22Rv1 (cell line): ENCODE measurements at regions not wholly inside any gene's neighbourhood (a gene's known extent, or its start where the extent isn't known, plus 50 kb on each side); places are given as distances from the start of the nearest gene placed in this dataset.

ENCODE experiments used
- H3K27ac ChIP-seq: fragments of 450-650 bp; 2 replicates; pipeline ENCODE4 v1.5.1; 2017
- ZFX ChIP-seq: fragments of 450-650 bp; IDR thresholded peaks from 2 replicates; pipeline ENCODE4 v1.6.1; 2017; ENCODE audit warnings: antibody characterized with exemption, borderline replicate concordance
- TF ChIP-seq, protein P1 (sequence below): fragments of 450-650 bp; IDR thresholded peaks from 2 replicates; pipeline ENCODE4 v1.5.1; 2017; ENCODE audit warnings: mild to moderate bottlenecking

DNA sequence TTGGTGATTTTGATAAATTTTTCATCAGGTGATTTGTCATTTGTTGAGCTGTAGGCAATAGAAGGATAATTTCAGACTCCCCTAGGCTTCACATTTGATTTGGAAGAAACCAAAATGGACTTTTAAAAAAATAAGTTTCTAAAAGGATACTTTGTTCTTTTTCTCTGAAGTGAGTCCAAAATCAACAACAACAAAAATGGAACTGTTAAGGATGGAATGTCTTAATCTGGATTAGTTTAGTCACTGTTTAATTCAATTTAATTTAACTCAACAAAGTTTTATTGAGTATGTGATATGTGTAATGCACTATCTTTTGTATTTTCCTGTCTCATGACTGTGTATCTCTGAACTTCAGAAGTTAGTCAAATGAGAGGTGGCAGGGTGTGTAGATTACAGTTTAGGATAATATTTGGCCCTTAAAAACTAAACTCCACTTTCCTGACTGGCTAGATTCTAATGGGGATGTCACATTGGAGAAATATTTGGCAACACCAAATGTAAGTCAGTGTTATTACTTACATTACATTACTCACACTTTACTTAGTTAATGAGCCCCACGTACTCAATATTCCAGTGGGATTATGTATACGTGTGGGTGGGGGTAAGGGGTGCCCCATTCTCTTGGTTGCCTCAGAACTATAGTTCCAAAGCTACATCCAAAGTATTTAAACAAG is 209.7 kb downstream of the BCAT1 start:
- no peak overlapping the region for H3K27ac ChIP-seq
- TF ChIP-seq ZFX: no peak
- TF ChIP-seq, protein P1, sequence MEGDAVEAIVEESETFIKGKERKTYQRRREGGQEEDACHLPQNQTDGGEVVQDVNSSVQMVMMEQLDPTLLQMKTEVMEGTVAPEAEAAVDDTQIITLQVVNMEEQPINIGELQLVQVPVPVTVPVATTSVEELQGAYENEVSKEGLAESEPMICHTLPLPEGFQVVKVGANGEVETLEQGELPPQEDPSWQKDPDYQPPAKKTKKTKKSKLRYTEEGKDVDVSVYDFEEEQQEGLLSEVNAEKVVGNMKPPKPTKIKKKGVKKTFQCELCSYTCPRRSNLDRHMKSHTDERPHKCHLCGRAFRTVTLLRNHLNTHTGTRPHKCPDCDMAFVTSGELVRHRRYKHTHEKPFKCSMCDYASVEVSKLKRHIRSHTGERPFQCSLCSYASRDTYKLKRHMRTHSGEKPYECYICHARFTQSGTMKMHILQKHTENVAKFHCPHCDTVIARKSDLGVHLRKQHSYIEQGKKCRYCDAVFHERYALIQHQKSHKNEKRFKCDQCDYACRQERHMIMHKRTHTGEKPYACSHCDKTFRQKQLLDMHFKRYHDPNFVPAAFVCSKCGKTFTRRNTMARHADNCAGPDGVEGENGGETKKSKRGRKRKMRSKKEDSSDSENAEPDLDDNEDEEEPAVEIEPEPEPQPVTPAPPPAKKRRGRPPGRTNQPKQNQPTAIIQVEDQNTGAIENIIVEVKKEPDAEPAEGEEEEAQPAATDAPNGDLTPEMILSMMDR: no peak

DNA sequence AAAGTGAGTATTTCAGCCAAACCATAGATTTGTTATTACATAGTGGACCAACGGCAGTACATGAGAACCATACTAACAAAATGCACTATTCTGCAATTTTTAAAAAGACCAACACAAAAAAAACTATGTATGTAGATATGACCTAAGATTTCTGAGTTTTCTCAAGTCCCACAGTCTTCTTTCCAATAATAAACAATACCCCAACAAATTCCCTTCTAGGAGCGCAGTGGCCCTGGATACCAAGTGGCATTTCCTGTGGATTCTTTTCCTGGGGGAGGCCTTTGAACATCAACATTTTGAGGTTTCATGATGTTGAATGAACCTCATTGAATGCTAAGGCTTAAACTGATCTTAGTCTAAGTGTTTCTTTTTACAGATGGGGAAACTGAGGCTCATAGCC is 210.5 kb downstream of the BCAT1 start:
- TF ChIP-seq, protein P1: no peak
- TF ChIP-seq ZFX: no peak
- no peak overlapping the region for H3K27ac ChIP-seq

DNA sequence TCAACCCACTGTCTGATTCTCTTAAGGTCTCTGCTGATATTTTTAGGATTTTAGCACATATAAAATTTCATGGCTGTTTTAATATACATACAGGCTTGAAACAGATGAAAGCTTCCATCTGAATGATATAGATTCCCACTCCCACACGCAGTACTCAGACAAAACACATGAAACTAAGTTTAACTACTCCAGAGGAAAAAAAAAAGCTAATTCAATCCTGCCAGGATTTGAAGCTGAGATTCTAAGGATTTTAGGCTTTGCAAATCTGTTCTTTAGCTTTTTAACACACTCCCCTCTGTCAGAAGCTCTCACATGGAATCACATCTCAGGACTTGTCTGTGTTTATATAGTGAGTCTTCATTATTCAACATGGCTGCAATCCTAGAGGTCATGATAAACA is 217.3 kb downstream of the BCAT1 start:
- no peak overlapping the region for H3K27ac ChIP-seq
- no peak for TF ChIP-seq ZFX
- TF ChIP-seq, protein P1: no peak

DNA sequence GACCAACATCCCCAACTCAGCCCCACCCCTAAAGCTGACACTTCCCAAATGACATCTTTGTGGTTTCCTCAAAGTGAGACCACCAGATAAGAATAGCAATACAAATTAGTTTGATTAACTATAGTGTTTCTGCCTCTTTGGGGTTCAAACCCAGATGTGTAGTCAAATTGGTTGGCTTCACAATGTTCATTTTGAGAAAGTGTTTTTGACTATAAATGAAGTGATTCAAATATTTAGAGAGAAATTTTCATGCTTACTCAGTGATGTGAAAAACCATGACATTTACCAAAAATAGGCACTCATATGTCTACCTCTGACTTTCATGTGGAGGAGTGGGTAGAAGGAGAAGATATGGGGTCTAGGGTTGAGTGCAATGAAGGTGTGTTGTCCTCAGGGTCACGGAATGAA is 218.4 kb downstream of the BCAT1 start:
- no peak for TF ChIP-seq ZFX
- no peak overlapping the region for H3K27ac ChIP-seq

DNA sequence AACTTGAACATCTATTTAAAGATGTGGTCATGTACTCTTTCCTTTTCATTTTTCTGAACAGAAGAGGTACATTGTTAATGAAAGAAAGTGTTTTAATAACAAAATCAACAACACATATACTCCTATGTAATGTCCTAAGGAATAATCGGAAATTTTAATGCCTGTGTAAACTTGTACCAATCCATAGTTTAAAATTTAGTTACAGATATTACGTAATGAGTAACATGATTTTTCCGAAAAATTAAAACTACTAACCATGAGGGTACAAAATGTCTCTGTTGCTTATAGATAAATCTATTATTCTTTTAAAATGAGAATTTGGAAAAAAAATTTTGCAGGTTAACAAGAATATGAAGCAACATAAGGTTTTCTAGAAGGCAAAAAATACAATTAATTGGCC is 220.1 kb downstream of the BCAT1 start:
- TF ChIP-seq, protein P1: no peak
- no peak for TF ChIP-seq ZFX

DNA sequence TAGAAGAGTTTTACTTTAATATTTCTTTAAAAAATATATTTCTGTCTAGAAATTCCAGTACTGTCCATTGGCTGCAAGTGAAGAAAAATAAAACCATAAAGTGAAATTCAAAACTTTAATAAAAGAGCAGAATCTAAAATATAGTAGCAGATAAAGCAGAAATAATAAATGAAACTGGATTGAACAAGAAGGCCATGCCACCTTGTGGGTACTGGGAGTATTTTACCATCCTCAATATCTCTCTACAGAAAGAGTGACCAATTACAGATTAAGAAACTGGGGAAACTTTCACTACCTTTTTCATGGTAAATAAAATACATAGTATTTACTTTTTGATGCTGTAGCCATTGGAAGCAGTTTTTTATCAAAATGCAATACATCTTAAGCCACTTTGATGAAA is 220.5 kb downstream of the BCAT1 start:
- no peak overlapping the region for H3K27ac ChIP-seq
- TF ChIP-seq, protein P1: peak; percentile 73
- TF ChIP-seq ZFX: no peak

More for the DNA sequence above, 220.1 kb downstream of the BCAT1 start:
- no peak overlapping the region for H3K27ac ChIP-seq

DNA sequence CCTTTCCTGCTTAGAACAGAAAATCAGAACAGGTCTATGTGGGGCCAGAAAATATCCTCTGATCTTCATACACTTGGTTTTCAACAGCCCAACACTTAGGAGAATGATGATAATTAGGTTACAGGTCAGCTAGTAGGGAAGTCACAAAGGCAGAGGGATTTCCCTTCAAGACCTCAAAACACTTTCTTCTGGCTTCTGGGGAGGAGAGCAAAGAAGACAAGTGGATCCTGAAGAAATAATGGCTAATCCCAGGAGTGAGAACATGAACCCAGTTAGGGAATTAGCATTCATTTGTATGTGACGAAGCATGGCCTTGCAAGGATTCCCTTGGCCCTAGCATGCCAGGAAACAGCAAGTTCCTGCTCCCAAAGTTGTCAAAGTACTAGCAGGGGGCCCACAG is 223.3 kb downstream of the BCAT1 start:
- TF ChIP-seq, protein P1: no peak
- TF ChIP-seq ZFX: no peak
- H3K27ac ChIP-seq: no peak overlapping the region

DNA sequence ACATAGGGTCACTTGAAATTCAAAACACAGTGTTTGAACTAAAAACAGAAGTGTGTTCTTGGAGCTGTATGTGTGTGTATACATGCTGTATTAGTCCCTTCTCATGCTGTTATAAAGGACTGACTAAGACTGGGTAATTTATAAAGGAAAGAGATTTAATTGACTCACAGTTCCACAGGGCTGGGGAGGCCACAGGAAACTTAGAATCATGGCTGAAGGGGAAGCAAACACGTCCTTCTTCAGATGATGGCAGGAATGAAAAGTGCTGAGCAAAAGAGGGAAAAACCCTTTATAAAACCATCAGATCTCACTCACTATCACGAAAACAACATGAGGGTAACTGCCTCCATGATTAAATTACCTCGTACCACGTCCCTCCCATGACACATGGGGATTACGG is 224.1 kb downstream of the BCAT1 start:
- TF ChIP-seq, protein P1: no peak
- TF ChIP-seq ZFX: no peak
- H3K27ac ChIP-seq: no peak overlapping the region
